Heart right ventricle (tissue), 16 donors: ENCODE measurements at regions not wholly inside any gene's neighbourhood (a gene's known extent, or its start where the extent isn't known, plus 50 kb on each side); places are given as distances from the start of the nearest gene placed in this dataset.

Source experiments
- ATAC-seq, 8 donors: fragments of 200-7000 bp; cut with Tn5 transposase; one replicate each; pipeline ENCODE4 v1.9.1; 2020; ENCODE audit warnings: mild to moderate bottlenecking in 8 of 8, moderate library complexity in 8 of 8, moderate number of reproducible peaks in 1 of 8
- DNase-seq, 2 donors: peaks; one replicate each; pipeline ENCODE4 v3.0.0-alpha.2; 2020
- H3K27ac ChIP-seq, 10 donors: fragments of 200-600 bp; sonication (generic) in 2 of 10; one replicate each; pipeline versions ENCODE4 v1.5.0 to v1.8.0; 2020 to 2022; ENCODE audit warnings: mild to moderate bottlenecking in 3 of 10
- H3K27me3 ChIP-seq, 7 donors: fragments of 200-600 bp; one replicate each; pipeline ENCODE4 v1.8.0; 2021 to 2022; ENCODE audit warnings: mild to moderate bottlenecking in 2 of 7
- H3K36me3 ChIP-seq, 9 donors: fragments of 200-600 bp; sonication (generic) in 1 of 9; one replicate each; pipeline versions ENCODE4 v1.5.0 to v1.8.0; 2020 to 2022; ENCODE audit warnings: mild to moderate bottlenecking in 2 of 9
- H3K4me1 ChIP-seq, 9 donors: fragments of 200-600 bp; sonication (generic) in 1 of 9; one replicate each; pipeline versions ENCODE4 v1.5.0 to v1.8.0; 2020 to 2022; ENCODE audit warnings: mild to moderate bottlenecking in 4 of 9
- H3K4me3 ChIP-seq, 10 donors: fragments of 200-600 bp; sonication (generic) in 2 of 10; one replicate each; pipeline versions ENCODE4 v1.5.0 to v1.8.0; 2020 to 2022; ENCODE audit warnings: mild to moderate bottlenecking in 7 of 10, moderate library complexity in 2 of 10
- H3K9me3 ChIP-seq, 11 donors: fragments of 200-600 bp in 10 of 11; sonication (generic) in 2 of 11; one replicate each; pipeline versions ENCODE4 v1.5.0 to v1.8.0; 2013 to 2022; ENCODE audit warnings: mild to moderate bottlenecking in 2 of 11, control low read depth in 1 of 11, moderate library complexity in 1 of 11
- CTCF ChIP-seq, 9 donors: fragments of 200-600 bp; sonication (generic) in 2 of 9; IDR thresholded peaks; one replicate each; pipeline versions ENCODE4 v1.5.0 to v1.8.0; 2021 to 2022; ENCODE audit warnings: antibody characterized with exemption in 9 of 9, mild to moderate bottlenecking in 5 of 9, moderate library complexity in 1 of 9
- WGBS, 2 donors: extraction: QIAGEN DNeasy Blood & Tissue Kit; methylation state at CpG; one replicate each; pipeline ENCODE4 v1.1.7; 2013; ENCODE audit warnings: inconsistent platforms in 1 of 2; 5-methylcytosine and 5-hydroxymethylcytosine counted together
- intact Hi-C, 10 donors: fragments of 100-400 bp; cut with DNase I; formaldehyde crosslinking; loops; one replicate each; pipeline versions ENCODE4 v1.11.1 to v1.14.2; 2022
- donor health status: Arrhythmogenic right ventricular cardiomyopathy.
- donor health status: ischemic (EF 13 %, LVEDD 7.1; RV severe dilation, severe dysfunction).
- donor health status: healthy with polysubstance abuse.
- donor health status: DM: no; HTN: yes; CAD: no.
- donor health status: DM: no; HTN: no; CAD: no.
- donor health status: ischemic (EF 25% LVEDD 6.9; RV normal size, moderate dysfunction).
- donor health status: ischemic (EF 25% LVEDD 5.7; RV mildly dilated, moderate dysfunction).
- donor health status: healthy.
- donor health status: DM: yes; HTN: yes; CAD: no.
- donor health status: Ischemic cardiomyopathy.
- donor health status: ischemic (EF 35%, LVEDD 5.7; RV mildly dilated, moderate dysfunction).
- donor health status: nonischemic (EF 11% LVEDD 7.7; RV severe dilation, severe dysfunction).
- donor health status: DM: yes; HTN: yes; CAD: no.
- donor health status: PGD.
- donor health status: ischemic (EF 29% LVEDD 5.4; RV normal size, mild dysfunction).
- donor health status: nonischemic (EF 23%, LVEDD 6.1; RV moderate dilation, normal function).

GRCh38 chr13:111449041-111449440 lies 128.6 kb downstream of the TEX29 start:
- peaks cover 0 to 38% (median 12%) of the 10 kb centered on the region in 11 donors for H3K9me3 ChIP-seq
- intact Hi-C loops = no loop called here
- peaks cover 0 to 54% (median 8%) of the 10 kb centered on the region in 7 donors for H3K27me3 ChIP-seq
- H3K4me3 ChIP-seq = no peak overlapping the region
- H3K36me3 ChIP-seq = no peaks in the 10 kb centered on the region
- no peak overlapping the region for H3K27ac ChIP-seq
- DNase-seq (no peak), ATAC-seq (no peak)
- H3K4me1 ChIP-seq = no peaks in the 10 kb centered on the region
- 89 to 90% methylated on average over 7 of the region's 7 CpGs for WGBS, 2 donors
- no peak for TF ChIP-seq CTCF (IDR thresholded peaks at IDR 0.05)

GRCh38 chr13:111451402-111451801 lies 131.0 kb downstream of the TEX29 start:
- H3K27ac ChIP-seq = no peak overlapping the region

GRCh38 chr13:111456452-111457230 lies 136.2 kb downstream of the TEX29 start:
- no peak for TF ChIP-seq CTCF (IDR thresholded peaks at IDR 0.05)
- no peaks in the 10 kb centered on the region for H3K4me1 ChIP-seq
- intact Hi-C loops = no loop called here
- no peak overlapping the region for H3K4me3 ChIP-seq
- 87% methylated on average over 20 of the region's 20 CpGs for WGBS, 2 donors
- H3K27me3 ChIP-seq = peaks cover 0 to 51% (median 19%) of the 10 kb centered on the region in 7 donors
- H3K36me3 ChIP-seq = no peaks in the 10 kb centered on the region
- no peak for ATAC-seq
- no peak for DNase-seq
- H3K9me3 ChIP-seq = peaks cover 0 to 30% (median 0%) of the 10 kb centered on the region in 11 donors
- no peak overlapping the region for H3K27ac ChIP-seq

More at GRCh38 chr13:111451402-111451801, 131.0 kb downstream of the TEX29 start:
- WGBS, 2 donors = 89% methylated on average over 14 of the region's 14 CpGs
- ATAC-seq (no peak), DNase-seq (no peak)
- no peak overlapping the region for H3K4me3 ChIP-seq
- peaks cover 0 to 50% (median 5%) of the 10 kb centered on the region in 7 donors for H3K27me3 ChIP-seq
- no peaks in the 10 kb centered on the region for H3K4me1 ChIP-seq
- peaks cover 0 to 46% (median 14%) of the 10 kb centered on the region in 11 donors for H3K9me3 ChIP-seq
- H3K36me3 ChIP-seq = no peaks in the 10 kb centered on the region
- no peak for TF ChIP-seq CTCF (IDR thresholded peaks at IDR 0.05)
- intact Hi-C loops = no loop called here

- no peak for TF ChIP-seq CTCF (IDR thresholded peaks at IDR 0.05)
- ATAC-seq (no peak), DNase-seq (no peak)
- Histone ChIP-seq H3K27ac (no peak overlapping the region), H3K4me1 (no peaks in the 10 kb centered on the region), H3K9me3 (peaks cover 0 to 27% (median 0%) of the 10 kb centered on the region in 11 donors), H3K27me3 (peaks cover 0 to 55% (median 27%) of the 10 kb centered on the region in 7 donors), H3K36me3 (no peaks in the 10 kb centered on the region), H3K4me3 (no peak overlapping the region)
- WGBS, 2 donors = 76 to 87% methylated on average over 12 of the region's 12 CpGs
- intact Hi-C loops = loop anchor here in 1 of 10 donors (2.0 kb wide), 1 partner anchor 47 kb away; no protein-coding TSS in a partner anchor
These were observed 137.6 kb downstream of the TEX29 start for GRCh38 chr13:111458001-111458531.
